WI38 (cell line): ENCODE measurements at regions not wholly inside any gene's neighbourhood (a gene's known extent, or its start where the extent isn't known, plus 50 kb on each side); places are given as distances from the start of the nearest gene placed in this dataset.

ENCODE experiments used
- H3K4me3 ChIP-seq: 2 replicates; pipeline ENCODE4 v1.5.1; 2011; ENCODE audit warnings: low read depth, mild to moderate bottlenecking, control low read depth, low read length
- TF ChIP-seq, protein P1 (sequence below): IDR thresholded peaks from 2 replicates; pipeline ENCODE4 v1.5.1; 2012; ENCODE audit warnings: low read depth, mild to moderate bottlenecking, control low read depth, low read length

- TF ChIP-seq, protein P1, sequence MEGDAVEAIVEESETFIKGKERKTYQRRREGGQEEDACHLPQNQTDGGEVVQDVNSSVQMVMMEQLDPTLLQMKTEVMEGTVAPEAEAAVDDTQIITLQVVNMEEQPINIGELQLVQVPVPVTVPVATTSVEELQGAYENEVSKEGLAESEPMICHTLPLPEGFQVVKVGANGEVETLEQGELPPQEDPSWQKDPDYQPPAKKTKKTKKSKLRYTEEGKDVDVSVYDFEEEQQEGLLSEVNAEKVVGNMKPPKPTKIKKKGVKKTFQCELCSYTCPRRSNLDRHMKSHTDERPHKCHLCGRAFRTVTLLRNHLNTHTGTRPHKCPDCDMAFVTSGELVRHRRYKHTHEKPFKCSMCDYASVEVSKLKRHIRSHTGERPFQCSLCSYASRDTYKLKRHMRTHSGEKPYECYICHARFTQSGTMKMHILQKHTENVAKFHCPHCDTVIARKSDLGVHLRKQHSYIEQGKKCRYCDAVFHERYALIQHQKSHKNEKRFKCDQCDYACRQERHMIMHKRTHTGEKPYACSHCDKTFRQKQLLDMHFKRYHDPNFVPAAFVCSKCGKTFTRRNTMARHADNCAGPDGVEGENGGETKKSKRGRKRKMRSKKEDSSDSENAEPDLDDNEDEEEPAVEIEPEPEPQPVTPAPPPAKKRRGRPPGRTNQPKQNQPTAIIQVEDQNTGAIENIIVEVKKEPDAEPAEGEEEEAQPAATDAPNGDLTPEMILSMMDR, result no peak
- H3K4me3 ChIP-seq, result no peak overlapping the region
Measured at GRCh38 chr20:56926501-56926900, 297.4 kb downstream of the TFAP2C start.

DNA sequence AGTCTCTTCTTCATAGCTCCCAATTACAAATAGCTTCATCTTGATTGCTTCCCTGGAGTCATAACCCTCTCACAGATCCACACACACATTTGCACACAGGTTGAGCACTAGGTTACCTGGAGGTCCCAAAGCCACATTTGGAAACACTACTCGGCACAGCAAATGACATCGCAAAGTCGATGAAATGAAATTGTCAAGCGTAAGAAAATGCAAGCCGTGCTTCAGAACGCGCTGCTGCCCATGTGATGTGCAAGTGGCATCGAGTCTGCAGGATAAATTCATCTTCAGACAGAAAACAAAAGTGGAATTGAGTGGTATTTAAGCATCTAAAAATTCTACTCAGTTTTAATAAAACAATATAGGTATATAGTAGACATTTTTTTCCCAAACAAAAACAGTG, 298.0 kb downstream of the TFAP2C start:
- no peak overlapping the region for H3K4me3 ChIP-seq
- TF ChIP-seq, protein P1, result no peak

GRCh38 chr20:56928007-56928406, 298.9 kb downstream of the TFAP2C start:
- H3K4me3 ChIP-seq, result no peak overlapping the region
- TF ChIP-seq, protein P1, result no peak

GRCh38 chr20:56929606-56930005, 300.5 kb downstream of the TFAP2C start:
- TF ChIP-seq, protein P1, result no peak
- no peak overlapping the region for H3K4me3 ChIP-seq

GRCh38 chr20:56930876-56931275, 301.8 kb downstream of the TFAP2C start:
- TF ChIP-seq, protein P1, result no peak
- no peak overlapping the region for H3K4me3 ChIP-seq

- TF ChIP-seq, protein P1, result no peak
- no peak overlapping the region for H3K4me3 ChIP-seq
Measured at GRCh38 chr20:56932575-56933330, 303.6 kb downstream of the TFAP2C start.

GRCh38 chr20:56933331-56933698, 304.2 kb downstream of the TFAP2C start:
- H3K4me3 ChIP-seq, result no peak overlapping the region
- TF ChIP-seq, protein P1, result no peak
